GM23248 (cell line): ENCODE measurements at regions not wholly inside any gene's neighbourhood (a gene's known extent, or its start where the extent isn't known, plus 50 kb on each side); places are given as distances from the start of the nearest gene placed in this dataset.

ENCODE experiments used
- EZH2 ChIP-seq: fragments of 200-600 bp; sonication (generic); IDR thresholded peaks from 2 replicates; pipeline ENCODE4 v1.6.1; 2018; ENCODE audit warnings: antibody characterized with exemption, mild to moderate bottlenecking; ENCODE audit not compliant: insufficient read depth, poor library complexity, severe bottlenecking
- EZH2phosphoT487 ChIP-seq: fragments of 200-600 bp; sonication (generic); IDR thresholded peaks from 2 replicates; pipeline ENCODE4 v1.6.1; 2018; ENCODE audit warnings: antibody characterized with exemption, moderate library complexity, mild to moderate bottlenecking, low read depth; ENCODE audit not compliant: insufficient read depth

DNA sequence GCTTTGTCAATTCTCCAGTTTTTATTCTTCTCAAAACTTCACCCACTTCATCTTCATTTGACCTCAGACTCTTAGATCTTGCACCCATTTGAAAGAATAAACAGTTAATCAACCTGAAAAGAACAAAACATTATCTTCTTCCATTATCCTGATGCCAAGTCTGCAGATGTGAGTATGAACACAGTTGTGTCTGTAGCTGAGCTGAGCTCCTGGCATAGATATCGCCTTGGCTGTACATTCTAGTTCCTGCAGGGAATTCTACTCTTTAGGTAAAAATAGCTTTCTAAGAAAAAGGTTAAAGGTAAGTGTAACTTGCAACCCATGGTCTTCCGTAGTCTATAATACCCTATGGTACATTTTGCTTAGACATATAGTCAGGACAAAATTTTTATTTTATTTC lies 169.7 kb downstream of the KCNA5 start:
- TF ChIP-seq EZH2phosphoT487 (no peak), EZH2 (no peak)
